SU-DHL-6 (cell line): ENCODE measurements at regions not wholly inside any gene's neighbourhood (a gene's known extent, or its start where the extent isn't known, plus 50 kb on each side); places are given as distances from the start of the nearest gene placed in this dataset.

ENCODE experiments used
- H2AFZ ChIP-seq: fragments of 200-600 bp; sonication (generic); 2 replicates; pipeline ENCODE4 v1.6.1; 2014; ENCODE audit warnings: low read depth, mild to moderate bottlenecking, moderate library complexity, mixed read lengths, antibody characterized with exemption, low read length; ENCODE audit not compliant: severe bottlenecking
- H3F3A ChIP-seq: fragments of 200-600 bp; shearing (Covaris generic); 2 replicates; pipeline ENCODE4 v1.6.0; 2016; ENCODE audit warnings: antibody characterized with exemption, mild to moderate bottlenecking; ENCODE audit not compliant: insufficient read depth
- H3K27ac ChIP-seq: fragments of 200-600 bp; sonication (generic); 2 replicates; pipeline ENCODE4 v1.5.1; 2016; ENCODE audit warnings: low read depth, mild to moderate bottlenecking, low read length, moderate library complexity, mixed read lengths
- H3K27me3 ChIP-seq: fragments of 200-600 bp; sonication (generic), shearing (Covaris generic); 2 replicates; pipeline ENCODE4 v1.6.0; 2014; ENCODE audit warnings: mild to moderate bottlenecking, low read length
- H3K36me3 ChIP-seq: fragments of 200-600 bp; sonication (generic); 2 replicates; pipeline ENCODE4 v1.6.1; 2014; ENCODE audit warnings: mild to moderate bottlenecking, low read length, mixed read lengths
- H3K4me2 ChIP-seq: fragments of 300-600, 200-600 bp; shearing (Covaris generic), sonication (generic); 2 replicates; pipeline ENCODE4 v1.6.0; 2014; ENCODE audit warnings: low read length, low read depth, mild to moderate bottlenecking; ENCODE audit not compliant: poor library complexity, severe bottlenecking
- H3K4me3 ChIP-seq: fragments of 200-600 bp; sonication (generic); 2 replicates; pipeline ENCODE4 v1.5.1; 2014; ENCODE audit warnings: antibody characterized with exemption, low read length, mild to moderate bottlenecking, mixed read lengths; ENCODE audit not compliant: insufficient read depth, poor library complexity, severe bottlenecking
- H3K79me2 ChIP-seq: fragments of 200-600 bp; sonication (generic); 2 replicates; pipeline ENCODE4 v1.6.1; 2014; ENCODE audit warnings: mild to moderate bottlenecking, low read length, moderate library complexity; ENCODE audit not compliant: insufficient read depth
- H3K9ac ChIP-seq: fragments of 200-600 bp; sonication (generic); 2 replicates; pipeline ENCODE4 v1.7.0; 2014; ENCODE audit warnings: mild to moderate bottlenecking, low read length
- H3K9me2 ChIP-seq: fragments of 200-600 bp; sonication (generic); replicated peaks from 2 replicates; pipeline ENCODE4 v1.6.1; 2014; ENCODE audit warnings: low read length; ENCODE audit not compliant: insufficient read depth
- H3K9me3 ChIP-seq: fragments of 200-600 bp; sonication (generic); 2 replicates; pipeline ENCODE4 v1.6.1; 2014; ENCODE audit warnings: low read length, mixed read lengths; ENCODE audit not compliant: insufficient read depth
- H4K20me1 ChIP-seq: fragments of 200-600 bp; sonication (generic); 2 replicates; pipeline ENCODE4 v1.6.1; 2014; ENCODE audit warnings: low read depth, mild to moderate bottlenecking, antibody characterized with exemption, low read length, moderate library complexity, mixed read lengths
- EZH2phosphoT487 ChIP-seq: fragments of 200-600 bp; sonication (generic), shearing (Covaris generic); conservative IDR thresholded peaks from 2 replicates; pipeline ENCODE4 v1.6.1; 2018; ENCODE audit warnings: mild to moderate bottlenecking, antibody characterized with exemption, low read length, moderate library complexity, mixed read lengths
- TF ChIP-seq, protein P1 (sequence below): fragments of 200-600 bp; sonication (generic); IDR thresholded peaks from one replicate; pipeline ENCODE4 v1.5.1; 2017; ENCODE audit warnings: antibody characterized with exemption, mild to moderate bottlenecking, low read length, moderate library complexity; ENCODE audit not compliant: insufficient read depth, poor library complexity, severe bottlenecking

DNA sequence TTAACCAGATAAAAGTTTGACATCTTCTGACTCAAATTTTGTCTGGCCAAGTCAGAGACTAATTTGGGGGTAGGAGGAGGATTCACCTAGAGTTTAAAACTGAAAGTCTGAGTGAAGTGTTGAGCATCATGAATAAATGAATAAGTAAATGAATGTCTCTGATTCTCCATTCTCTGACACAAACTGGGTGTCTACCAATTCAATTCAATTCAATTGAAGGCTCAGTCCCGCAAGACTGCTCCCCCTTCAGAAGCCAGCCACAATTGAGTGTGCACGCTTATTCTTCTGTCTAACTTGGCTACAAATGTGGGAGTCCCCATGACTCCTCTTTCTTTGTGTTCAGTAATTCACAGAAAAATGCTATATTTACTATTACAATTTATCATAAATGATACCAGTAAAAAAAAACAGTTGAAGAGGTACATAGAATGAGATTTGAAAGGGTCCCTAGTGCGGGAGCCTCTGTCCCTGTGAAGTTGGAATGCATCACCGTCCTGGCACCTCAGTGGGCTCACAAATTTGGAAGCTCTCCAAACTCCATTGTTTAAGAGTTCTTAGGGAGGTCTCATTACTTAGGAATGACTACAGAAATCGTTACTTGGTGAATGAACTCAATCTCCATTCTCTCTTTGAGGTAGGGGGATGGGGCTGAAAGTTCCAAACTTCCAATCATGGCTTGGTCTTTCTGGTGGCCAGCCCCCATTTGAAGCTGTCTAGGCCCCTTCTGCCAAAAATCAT, 243.7 kb upstream of the PHYHIPL start:
- no peak overlapping the region for H3K4me2 ChIP-seq
- H3K27me3 ChIP-seq, result no peaks in the 10 kb centered on the region
- H3K27ac ChIP-seq, result no peak overlapping the region

DNA sequence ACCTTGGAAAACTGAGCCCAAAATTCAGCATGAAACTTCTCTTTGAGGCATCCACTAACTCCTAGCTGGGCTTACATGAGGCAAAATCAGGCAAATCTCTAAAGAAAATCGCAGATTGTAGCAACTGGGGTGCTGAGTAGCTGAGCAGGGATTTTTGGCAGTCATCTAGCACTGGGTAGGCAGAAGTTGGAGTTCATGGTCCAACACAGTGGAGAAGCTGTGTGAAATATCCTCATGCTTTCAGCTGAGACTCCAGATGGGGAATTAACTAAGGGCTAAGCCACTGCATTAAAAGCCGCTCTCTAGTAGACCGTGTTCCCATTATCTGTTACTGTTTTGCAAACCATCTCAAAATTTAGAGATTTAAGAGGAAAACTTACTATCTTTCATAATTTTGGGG, 240.1 kb upstream of the PHYHIPL start:
- no peaks in the 10 kb centered on the region for H3K36me3 ChIP-seq
- no peak overlapping the region for H3K27ac ChIP-seq
- H3K9me2 ChIP-seq, result no peaks in the 10 kb centered on the region
- no peak overlapping the region for H2AFZ ChIP-seq
- TF ChIP-seq, protein P1, sequence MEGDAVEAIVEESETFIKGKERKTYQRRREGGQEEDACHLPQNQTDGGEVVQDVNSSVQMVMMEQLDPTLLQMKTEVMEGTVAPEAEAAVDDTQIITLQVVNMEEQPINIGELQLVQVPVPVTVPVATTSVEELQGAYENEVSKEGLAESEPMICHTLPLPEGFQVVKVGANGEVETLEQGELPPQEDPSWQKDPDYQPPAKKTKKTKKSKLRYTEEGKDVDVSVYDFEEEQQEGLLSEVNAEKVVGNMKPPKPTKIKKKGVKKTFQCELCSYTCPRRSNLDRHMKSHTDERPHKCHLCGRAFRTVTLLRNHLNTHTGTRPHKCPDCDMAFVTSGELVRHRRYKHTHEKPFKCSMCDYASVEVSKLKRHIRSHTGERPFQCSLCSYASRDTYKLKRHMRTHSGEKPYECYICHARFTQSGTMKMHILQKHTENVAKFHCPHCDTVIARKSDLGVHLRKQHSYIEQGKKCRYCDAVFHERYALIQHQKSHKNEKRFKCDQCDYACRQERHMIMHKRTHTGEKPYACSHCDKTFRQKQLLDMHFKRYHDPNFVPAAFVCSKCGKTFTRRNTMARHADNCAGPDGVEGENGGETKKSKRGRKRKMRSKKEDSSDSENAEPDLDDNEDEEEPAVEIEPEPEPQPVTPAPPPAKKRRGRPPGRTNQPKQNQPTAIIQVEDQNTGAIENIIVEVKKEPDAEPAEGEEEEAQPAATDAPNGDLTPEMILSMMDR, result no peak
- TF ChIP-seq EZH2phosphoT487, result no peak
- H3K27me3 ChIP-seq, result no peaks in the 10 kb centered on the region
- no peak overlapping the region for H3K4me2 ChIP-seq
- no peak overlapping the region for H3K4me3 ChIP-seq
- H3K79me2 ChIP-seq, result no peaks in the 10 kb centered on the region
- H3F3A ChIP-seq, result no peaks in the 10 kb centered on the region
- H3K9me3 ChIP-seq, result no peaks in the 10 kb centered on the region
- H3K9ac ChIP-seq, result no peak overlapping the region
- H4K20me1 ChIP-seq, result no peaks in the 10 kb centered on the region

More for the DNA sequence above, 243.7 kb upstream of the PHYHIPL start:
- TF ChIP-seq, protein P1, result no peak
- Histone ChIP-seq H3K79me2 (no peaks in the 10 kb centered on the region), H2AFZ (no peak overlapping the region), H3K4me3 (no peak overlapping the region), H3K9me3 (no peaks in the 10 kb centered on the region), H3K9me2 (no peaks in the 10 kb centered on the region), H3K9ac (no peak overlapping the region), H4K20me1 (no peaks in the 10 kb centered on the region), H3K36me3 (no peaks in the 10 kb centered on the region), H3F3A (no peaks in the 10 kb centered on the region)

DNA sequence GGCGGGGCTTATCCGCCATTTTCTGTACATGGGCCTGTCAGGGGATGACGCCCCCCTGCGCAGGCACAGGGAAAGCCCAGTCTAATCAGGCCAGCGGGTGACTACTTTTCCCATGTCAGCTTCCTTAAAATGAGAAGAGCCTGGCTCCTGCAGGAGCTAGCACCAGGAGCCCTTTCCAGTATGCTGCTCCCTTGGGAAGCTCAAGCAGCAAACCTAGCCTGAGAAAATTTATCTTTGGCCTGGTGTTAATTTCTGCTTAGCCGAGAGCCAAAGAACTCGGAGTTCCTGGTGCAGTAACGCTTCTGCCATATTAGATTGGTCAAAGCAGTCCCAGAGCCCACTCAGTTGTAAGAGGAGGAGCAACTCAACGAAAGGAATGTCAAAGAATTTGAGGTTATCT, 239.0 kb upstream of the PHYHIPL start:
- Histone ChIP-seq H3K79me2 (no peaks in the 10 kb centered on the region), H2AFZ (no peak overlapping the region), H3F3A (no peaks in the 10 kb centered on the region), H3K27me3 (no peaks in the 10 kb centered on the region), H3K9me3 (no peaks in the 10 kb centered on the region), H3K27ac (no peak overlapping the region), H3K4me3 (no peak overlapping the region), H3K4me2 (no peak overlapping the region), H3K36me3 (no peaks in the 10 kb centered on the region), H4K20me1 (no peaks in the 10 kb centered on the region), H3K9me2 (no peaks in the 10 kb centered on the region), H3K9ac (no peak overlapping the region)
- TF ChIP-seq, protein P1, result no peak
- no peak for TF ChIP-seq EZH2phosphoT487
